Stimulated activated CD8-positive, alpha-beta memory T cell treated with anti-CD3 and anti-CD28 coated beads, Interleukin-12 subunit alpha, Interleukin-12 subunit beta, amount 100 ng/mL, for 4 hours (primary cell): ENCODE measurements at regions not wholly inside any gene's neighbourhood (a gene's known extent, or its start where the extent isn't known, plus 50 kb on each side); places are given as distances from the start of the nearest gene placed in this dataset.
"Not testable (repeated sequence)": the region's sequence is repeated elsewhere in the genome, so short reads cannot be mapped to it uniquely, and the experiment has no call there.

Experiments
- DNase-seq: peaks from one replicate; pipeline ENCODE4 v3.0.0-alpha.2; 2020; ENCODE audit warnings: low read depth

- DNase-seq, result no peak
These were observed 178.4 kb downstream of the RTP5 start for GRCh38 chr2:242047963-242048362.

GRCh38 chr2:242048479-242048878, 178.9 kb downstream of the RTP5 start:
- DNase-seq, result no peak

GRCh38 chr2:242049492-242049891, 180.0 kb downstream of the RTP5 start:
- DNase-seq, result not testable (repeated sequence)

GRCh38 chr2:242051463-242051862, 181.9 kb downstream of the RTP5 start:
- no peak for DNase-seq

GRCh38 chr2:242052421-242052820, 182.9 kb downstream of the RTP5 start:
- no peak for DNase-seq

GRCh38 chr2:242053921-242054320, 184.4 kb downstream of the RTP5 start:
- no peak for DNase-seq

- no peak for DNase-seq
These were observed 184.9 kb downstream of the RTP5 start for GRCh38 chr2:242054406-242054805.

- DNase-seq, result no peak
These were observed 185.6 kb downstream of the RTP5 start for GRCh38 chr2:242054881-242055801.

GRCh38 chr2:242056026-242056425, 186.5 kb downstream of the RTP5 start:
- no peak for DNase-seq

GRCh38 chr2:242056785-242057184, 187.3 kb downstream of the RTP5 start:
- DNase-seq, result no peak

GRCh38 chr2:242057379-242058040, 188.0 kb downstream of the RTP5 start:
- no peak for DNase-seq

GRCh38 chr2:242058116-242058680, 188.7 kb downstream of the RTP5 start:
- no peak for DNase-seq

- no peak for DNase-seq
These were observed 190.0 kb downstream of the RTP5 start for GRCh38 chr2:242059566-242059965.

GRCh38 chr2:242060212-242060835, 190.8 kb downstream of the RTP5 start:
- no peak for DNase-seq

- DNase-seq, result not testable (repeated sequence)
These were observed 192.4 kb downstream of the RTP5 start for GRCh38 chr2:242061930-242062329.

GRCh38 chr2:242063436-242063835, 193.9 kb downstream of the RTP5 start:
- no peak for DNase-seq

GRCh38 chr2:242063850-242064249, 194.3 kb downstream of the RTP5 start:
- DNase-seq, result no peak

GRCh38 chr2:242064364-242065250, 195.1 kb downstream of the RTP5 start:
- no peak for DNase-seq

GRCh38 chr2:242065426-242065825, 195.9 kb downstream of the RTP5 start:
- no peak for DNase-seq

- no peak for DNase-seq
These were observed 199.5 kb downstream of the RTP5 start for GRCh38 chr2:242069018-242069417.

- DNase-seq, result not testable (repeated sequence)
These were observed 200.4 kb downstream of the RTP5 start for GRCh38 chr2:242069938-242070395.
